SK-N-SH treated with all-trans-retinoic acid at 6 μM for 48 hours (cell line): ENCODE measurements at regions not wholly inside any gene's neighbourhood (a gene's known extent, or its start where the extent isn't known, plus 50 kb on each side); places are given as distances from the start of the nearest gene placed in this dataset.

Experiments
- PATZ1 ChIP-seq: fragments of 250-450 bp; sonication (Bioruptor Pico); IDR thresholded peaks from 2 replicates; pipeline ENCODE4 v1.8.0; 2020; ENCODE audit warnings: mild to moderate bottlenecking, moderate library complexity, borderline replicate concordance
- POU6F1 ChIP-seq: fragments of 250-450 bp; sonication (Bioruptor Pico); IDR thresholded peaks from 2 replicates; pipeline ENCODE4 v1.8.0; 2021; ENCODE audit warnings: low read depth, mild to moderate bottlenecking, moderate library complexity, borderline replicate concordance
- RARB ChIP-seq: fragments of 250-450 bp; sonication (Bioruptor Pico); IDR thresholded peaks from 2 replicates; pipeline ENCODE4 v1.8.0; 2021; ENCODE audit warnings: mild to moderate bottlenecking, moderate library complexity
- TSHZ2 ChIP-seq: fragments of 250-450 bp; sonication (Bioruptor Pico); IDR thresholded peaks from 2 replicates; pipeline ENCODE4 v1.5.0; 2020; ENCODE audit warnings: mild to moderate bottlenecking, moderate library complexity
- ZFP30 ChIP-seq: fragments of 450-650 bp; formaldehyde crosslinking; IDR thresholded peaks from 2 replicates; pipeline ENCODE4 v1.5.0; 2022; ENCODE audit warnings: mild to moderate bottlenecking, moderate library complexity

GRCh38 chr1:5682626-5683225 lies 309.5 kb downstream of the NPHP4 start:
- TF ChIP-seq ZFP30 (CRISPR knock-in tag) (no peak), RARB (CRISPR knock-in tag) (no peak), PATZ1 (CRISPR knock-in tag) (no peak), POU6F1 (no peak), TSHZ2 (no peak)
